SKM-1 treated with dmso at 0.1 percent for 144 hours (cell line): ENCODE measurements at regions not wholly inside any gene's neighbourhood (a gene's known extent, or its start where the extent isn't known, plus 50 kb on each side); places are given as distances from the start of the nearest gene placed in this dataset.

Experiments used
- DNase-seq: peaks from one replicate; lab custom pipeline; 2025; ENCODE audit not compliant: unreplicated experiment; lab: John Stamatoyannopoulos, UW

DNA sequence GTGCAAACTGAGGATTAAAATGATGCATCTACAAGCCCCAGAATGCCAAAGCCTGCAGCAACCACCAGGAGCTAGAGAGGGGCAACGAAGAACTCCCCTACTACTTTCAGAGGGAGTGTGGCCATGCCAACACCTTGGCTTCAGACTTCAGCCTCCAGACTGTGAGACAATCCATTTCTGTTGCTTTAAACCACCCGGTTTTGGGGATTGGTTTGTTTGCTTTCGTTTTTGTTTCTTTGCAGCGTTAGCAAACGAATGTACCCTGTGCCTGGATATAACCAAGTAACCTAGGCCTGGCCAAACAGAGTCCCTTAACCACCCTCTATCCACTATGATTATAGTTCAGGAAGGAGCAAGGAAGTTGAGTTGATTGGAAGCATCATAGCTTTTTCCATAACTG is 171.2 kb upstream of the NCK2 start:
- DNase-seq, result no peak

DNA sequence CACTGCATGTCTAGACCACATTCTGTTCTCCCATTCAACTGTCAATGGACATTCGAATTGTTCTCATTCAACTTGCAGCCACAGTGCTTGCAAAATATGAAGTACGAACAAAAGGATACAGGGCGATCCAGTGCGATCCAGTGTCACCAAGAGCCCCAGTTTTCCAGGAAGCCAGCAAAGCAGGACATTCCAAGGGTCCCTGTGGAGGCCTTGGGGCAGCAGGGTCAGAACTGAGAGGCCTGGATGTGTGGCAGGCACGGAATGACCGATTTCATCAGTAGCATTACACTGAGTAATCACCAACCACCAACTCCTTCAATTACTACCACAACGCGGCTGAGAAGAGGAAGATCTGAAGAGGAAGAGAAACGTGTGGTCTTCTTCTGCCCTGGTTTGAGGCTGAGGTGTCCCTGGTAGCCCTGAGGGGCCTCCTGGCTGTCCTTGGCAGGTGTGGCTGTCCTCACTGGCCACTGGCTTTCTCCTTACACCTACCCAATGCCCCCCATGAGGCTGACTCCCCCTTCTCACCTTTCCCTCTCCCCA is 172.7 kb upstream of the FHL2 start:
- peak; percentile 79 for DNase-seq

DNA sequence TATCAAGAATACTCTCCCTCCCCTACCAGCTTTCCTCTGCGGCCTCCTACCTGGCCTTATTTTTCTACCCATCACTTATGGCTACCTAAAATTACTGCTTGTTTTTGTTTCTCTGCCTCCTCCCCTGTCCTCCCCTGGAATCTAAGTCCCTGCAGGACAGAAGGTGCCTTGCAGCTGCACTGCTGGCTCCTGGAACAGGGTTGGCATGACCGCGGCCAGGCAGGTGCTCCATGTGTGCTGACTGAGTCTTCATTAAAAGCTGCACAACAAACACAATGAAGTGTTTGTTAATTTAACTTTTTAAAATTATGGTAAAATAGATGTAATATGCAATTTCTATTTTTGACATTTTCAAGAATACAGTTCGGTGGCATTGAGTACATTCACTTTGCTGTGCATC is 171.9 kb upstream of the FHL2 start:
- no peak for DNase-seq

DNA sequence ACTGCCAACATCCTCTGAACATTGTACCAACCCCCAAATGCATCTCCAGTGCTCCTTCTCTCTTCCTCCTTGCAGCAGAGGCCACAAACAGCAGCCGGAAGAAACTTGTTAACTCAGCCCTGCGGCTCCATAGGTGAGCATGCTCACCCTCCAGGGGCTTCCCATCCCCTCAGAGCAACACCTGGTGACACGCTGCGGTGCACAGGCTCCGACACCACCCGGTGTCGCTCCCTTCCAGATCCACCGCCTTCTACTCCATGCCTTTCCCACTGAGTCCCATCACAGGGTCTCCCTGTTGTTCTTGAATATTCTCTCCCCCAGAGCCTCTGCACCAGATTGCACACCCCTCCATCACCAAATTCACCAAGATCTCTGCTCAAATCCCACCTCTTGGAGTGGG is 171.5 kb upstream of the FHL2 start:
- no peak for DNase-seq

DNA sequence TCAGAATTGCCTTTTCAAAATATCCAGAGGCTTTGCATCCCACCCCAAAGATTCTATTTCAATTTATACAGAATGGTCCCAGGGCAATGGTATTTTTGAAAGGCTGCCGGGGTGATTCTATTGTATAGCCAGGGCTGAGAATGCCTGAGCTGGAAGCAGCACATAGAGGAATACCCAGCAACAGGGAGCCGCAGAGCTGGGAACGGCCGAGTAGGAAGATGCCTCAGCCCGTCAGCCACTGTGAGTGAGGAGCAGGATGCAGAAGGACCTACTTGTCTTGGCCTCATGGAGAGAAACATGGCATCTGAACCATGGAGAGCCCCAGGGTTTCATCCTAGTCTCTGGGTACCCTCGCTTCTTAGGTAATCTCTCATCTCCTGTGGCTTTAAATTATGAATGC is 170.8 kb upstream of the FHL2 start:
- DNase-seq, result no peak

DNA sequence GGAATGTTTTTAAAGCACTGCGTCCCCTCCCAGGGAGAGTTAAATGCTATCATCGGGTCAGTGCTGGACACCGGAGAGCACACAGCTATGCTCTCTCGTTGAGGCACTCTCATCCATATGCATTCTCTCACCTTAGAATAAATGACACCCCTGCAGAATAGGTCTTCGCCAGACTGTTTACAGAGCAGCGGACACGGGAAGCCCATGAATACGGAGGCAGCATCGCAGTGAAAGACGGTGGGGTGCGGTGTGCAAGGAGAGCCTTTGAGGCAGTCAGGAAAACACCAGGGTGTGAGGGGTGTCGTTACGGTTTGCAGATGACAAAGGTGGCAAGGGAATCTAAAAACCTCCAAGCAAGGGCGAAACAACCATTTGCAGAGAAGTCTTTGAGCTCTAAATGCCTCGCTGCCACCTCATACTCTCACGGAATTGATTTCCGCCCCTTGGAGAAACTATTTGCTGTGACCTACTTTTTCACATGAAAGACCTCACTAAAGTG is 169.2 kb upstream of the FHL2 start:
- no peak for DNase-seq

DNA sequence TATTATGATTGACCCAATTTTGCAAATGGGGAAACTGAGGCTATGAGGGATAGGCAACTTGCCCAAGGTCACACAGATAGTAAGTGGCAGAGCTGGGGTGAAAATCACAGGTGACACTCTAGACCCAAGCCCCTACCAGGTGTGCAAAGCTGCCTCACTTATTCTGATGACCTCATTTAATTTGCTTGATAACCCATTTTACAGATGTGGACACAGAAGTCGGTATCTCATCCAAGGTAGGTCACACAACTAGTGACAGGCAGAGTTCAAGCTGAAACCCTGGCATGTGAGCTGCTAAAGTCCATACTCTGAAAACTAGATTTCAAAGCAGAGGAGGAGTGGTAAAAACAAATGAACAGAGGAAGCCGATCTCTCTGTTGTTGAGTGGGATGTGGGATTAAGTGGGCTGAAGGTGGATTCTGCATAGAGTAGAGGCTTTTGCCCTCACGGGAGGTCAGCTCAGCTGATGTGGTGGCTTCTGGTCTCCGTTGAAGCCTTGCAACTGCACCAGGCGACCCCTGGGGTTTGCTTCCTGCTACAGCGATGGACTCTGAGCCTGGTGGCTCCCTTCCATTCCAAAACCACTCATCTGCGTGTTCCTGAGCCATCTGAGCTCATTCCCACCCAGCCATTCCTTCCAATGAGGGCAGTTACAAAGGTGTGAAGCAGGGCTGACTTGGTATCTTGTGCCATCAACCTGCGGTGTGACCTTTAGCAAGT is 164.3 kb upstream of the FHL2 start:
- no peak for DNase-seq

DNA sequence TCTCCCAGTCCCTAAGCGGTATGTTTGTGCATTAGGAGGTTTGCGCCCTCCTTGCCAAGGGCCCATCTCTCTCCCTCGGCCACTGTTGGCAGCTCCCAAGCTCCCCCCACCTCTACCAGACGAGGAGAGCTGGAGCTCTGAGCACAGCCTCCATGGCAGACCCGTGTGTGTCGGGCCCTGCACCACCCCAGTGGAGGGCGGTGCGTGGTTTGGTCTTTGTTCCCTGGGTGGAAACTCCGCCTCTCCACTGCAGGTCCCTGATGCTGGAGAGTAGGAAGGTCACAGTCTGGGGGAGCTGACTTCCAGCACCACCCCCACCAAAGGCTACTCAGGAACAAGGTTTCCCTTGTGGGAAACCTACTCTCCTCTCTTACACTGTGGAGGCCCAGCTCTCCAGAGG is 162.6 kb upstream of the FHL2 start:
- no peak for DNase-seq

DNA sequence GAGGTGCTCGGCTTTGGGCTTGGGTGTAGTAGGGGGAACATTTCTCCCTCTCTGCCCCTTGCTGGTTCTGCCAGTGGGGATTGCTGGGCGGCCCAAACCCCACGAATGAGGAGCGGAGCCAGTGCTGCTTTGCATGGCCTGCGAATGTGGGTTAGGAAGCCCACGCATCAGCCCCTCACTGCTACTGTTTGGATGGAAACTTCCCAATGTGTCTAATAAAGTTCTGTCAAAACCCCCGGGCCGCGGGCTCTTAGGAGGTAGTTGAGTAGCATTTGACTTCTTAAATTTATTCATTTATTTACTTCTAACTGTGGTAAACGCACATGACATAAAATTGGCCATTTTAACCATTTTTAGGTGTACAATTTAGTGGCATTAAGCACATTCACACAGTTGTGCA is 161.3 kb upstream of the FHL2 start:
- DNase-seq, result no peak

DNA sequence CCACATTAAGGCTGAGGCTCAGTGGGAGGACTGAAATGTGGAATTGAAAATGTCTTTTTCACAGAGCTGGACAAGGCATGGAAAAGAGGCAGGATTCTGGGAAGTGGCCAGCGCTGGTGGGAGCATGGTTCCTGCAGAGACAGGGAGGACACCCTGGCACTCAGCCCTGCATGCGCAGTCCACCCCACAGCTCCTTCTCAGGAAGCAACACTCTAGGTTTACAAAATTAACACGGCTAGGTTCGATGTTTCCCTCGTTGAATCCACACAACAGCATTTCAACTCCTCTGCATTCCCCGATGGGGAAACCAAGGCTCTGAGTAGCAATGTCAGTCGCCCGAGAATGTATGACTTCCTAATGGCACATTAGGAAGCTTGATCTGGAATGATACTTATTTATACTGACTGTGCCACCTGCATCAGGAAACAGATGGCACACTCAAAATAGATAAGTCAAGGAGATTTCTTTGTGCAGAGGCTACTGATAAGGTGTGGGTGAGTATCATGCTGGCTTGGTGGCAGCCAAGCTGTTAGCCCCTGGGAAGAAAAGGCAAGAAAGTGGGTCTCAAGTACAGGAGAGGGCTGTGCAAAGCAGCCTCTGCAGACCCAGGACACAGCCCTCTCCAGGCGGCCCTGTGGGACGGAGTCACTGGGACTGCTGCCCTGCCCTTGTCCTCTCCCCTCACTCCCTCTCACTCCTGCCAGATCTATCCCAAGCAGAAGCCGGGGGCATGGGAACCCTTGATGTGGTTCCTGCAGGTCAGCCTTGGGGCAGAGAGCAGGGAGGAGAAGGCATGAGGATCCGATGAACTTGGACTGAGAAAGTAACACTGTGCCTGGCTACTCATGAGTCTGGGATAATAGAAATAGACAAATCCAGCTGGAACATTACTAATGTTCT is 158.4 kb upstream of the FHL2 start:
- no peak for DNase-seq

DNA sequence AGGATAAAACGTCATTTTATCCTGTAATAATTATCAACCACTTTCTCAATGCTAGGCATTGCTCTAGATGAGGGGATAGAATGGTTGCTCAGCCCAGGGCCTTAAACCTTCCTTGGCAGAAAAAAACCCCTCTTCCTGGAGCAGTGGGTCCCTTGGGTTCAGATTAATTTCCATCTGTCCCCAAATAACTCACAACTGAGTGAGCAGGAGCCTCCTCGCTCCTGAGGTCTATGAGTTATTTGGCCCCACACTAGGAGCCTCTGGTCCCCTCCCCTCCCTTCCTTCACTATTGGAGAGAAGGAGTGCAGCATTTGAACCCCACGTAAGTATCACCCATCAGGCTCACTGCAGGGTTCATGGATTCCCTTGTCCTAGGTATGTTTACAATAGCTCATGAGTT is 157.5 kb upstream of the FHL2 start:
- DNase-seq, result no peak

DNA sequence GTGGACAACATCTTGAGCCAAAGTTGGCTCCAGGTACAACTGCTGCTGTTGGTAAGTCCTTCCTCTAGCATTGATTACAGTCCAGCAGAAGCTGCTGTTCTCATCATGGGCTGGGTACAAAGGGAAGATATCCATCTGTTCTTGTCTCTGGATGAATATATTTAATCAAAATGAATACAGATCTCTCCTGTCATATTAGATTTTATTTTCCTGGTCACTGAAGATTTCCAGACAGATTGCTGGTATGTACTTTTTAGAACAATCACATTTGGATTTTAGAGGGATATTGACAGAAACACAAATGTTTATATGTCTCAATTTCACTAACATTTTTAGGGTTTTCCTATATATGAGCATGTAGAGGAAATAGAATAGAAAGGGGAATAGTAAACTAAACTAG is 155.4 kb upstream of the FHL2 start:
- no peak for DNase-seq

DNA sequence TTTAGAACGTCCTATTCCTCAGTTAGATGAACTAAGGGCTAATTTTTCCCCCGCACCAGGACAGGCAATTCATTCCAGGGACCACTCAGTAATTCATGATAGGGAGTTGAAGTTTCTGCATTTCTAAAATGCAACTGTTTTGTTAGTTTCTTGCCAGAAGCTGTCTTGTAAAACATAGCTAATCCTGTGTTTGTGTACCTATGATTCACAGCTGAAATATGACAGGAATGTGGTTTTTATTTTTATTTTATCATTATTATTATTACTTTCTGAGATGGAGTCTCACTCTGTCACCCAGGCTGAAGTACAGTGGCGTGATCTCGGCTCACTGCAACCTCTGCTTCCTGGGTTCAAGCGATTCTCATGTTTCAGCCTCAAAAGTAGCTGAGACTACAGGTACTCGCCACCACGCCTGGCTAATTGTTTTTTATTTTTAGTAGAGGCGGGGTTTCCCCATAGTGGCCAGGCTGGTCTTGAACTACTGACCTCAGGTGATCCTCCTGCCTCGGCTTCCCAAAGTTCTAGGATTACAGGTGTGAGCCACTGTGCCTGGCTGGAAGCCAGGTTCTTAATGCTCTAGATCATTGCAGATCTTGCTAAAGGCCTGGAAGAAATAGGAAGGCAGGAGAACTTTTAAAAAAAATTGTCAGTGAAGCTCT is 154.8 kb upstream of the FHL2 start:
- DNase-seq, result no peak

DNA sequence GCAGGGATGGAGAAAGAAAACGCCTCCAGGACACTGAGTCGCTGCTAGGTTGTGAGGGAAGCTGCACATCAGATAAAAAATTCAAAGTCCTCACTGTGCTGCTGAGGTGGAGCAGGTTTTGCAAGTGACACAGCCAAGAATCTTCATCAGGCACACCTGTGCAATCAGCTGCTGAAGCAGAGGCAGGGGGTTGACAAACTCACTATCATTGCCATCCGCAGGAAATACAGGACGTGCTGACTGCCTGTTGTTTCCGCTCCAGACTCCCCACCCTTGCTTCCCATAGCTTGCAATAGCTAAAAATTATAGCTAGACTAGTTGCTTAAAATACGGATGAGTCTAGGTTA is 147.8 kb upstream of the FHL2 start:
- DNase-seq, result no peak

DNA sequence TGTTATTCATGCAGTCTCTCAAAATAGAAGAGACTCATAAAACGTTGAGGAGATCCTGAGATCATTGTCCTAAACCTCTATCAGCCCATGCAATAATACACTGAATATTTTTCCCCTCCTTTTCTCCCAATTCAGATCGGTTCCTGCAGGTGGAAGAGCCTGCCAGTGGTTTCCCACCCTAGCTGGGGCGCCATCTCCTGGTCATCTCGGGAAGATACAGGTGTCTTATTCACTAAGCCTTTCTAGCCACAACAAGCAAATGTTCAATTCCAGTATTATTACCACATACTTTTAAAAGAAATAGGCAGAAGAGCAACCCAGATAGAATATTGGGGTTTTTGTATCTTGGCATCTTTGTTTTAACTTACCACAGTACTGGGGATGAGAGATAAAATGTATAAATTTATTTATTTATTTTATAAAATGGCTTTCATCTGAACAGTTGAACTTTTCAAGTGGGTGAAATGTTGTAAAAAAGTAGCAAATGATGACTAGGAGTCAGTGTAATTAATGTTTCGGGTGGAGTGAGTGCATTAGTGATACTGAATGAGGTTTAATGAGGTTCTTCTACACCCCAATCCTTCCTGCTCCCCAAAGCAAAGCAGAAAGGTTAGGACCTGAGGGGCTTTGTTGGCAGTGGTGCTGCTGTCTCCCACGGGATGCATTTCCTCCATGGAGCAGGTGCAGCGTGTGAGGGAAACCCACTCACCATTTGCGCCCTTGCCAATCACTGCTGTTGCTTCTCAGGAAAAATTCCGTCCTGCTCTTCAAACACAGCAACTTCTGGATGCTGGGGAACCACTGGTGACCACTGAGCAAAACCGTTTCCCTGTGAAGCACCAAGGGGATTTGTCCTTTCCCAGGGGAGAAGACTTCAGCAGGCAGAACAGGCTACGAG is 147.1 kb upstream of the FHL2 start:
- peak; percentile 52 for DNase-seq

DNA sequence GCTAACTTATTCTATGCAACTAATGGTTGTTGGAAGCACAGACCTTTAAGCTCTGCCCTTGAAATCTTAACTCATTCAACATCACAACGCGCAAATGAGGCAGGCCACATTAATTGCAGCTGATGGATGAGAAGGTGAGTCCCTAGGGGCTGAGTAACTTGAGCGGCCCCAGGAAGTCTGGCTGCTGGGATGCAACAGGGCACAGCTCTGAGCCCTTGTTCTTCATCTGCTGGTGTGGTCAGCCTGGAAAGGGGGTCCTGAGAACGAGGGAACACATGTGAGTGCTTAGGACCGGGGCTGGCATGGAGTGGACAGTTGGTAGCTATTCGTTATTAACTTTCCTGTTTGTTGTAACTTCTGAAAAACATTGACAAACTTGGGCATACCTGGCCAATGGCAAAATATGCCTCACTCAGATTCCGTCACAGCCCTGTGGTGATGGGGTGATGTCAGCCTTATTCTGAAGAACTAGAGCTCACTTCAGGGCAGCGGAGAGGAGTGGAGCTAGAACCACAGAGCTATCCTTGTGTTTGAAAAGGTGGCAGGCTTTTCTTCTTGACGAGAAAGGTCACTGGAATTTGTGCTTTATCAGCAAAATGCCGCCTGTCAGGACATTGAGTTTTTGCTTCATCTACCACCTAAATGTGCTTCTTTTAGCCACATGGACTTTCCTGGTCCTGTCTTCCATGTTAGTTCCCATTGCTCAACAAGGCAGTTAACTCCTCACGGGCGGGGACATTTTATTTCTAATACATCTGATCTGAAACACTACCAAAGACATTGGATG is 145.9 kb upstream of the FHL2 start:
- no peak for DNase-seq

DNA sequence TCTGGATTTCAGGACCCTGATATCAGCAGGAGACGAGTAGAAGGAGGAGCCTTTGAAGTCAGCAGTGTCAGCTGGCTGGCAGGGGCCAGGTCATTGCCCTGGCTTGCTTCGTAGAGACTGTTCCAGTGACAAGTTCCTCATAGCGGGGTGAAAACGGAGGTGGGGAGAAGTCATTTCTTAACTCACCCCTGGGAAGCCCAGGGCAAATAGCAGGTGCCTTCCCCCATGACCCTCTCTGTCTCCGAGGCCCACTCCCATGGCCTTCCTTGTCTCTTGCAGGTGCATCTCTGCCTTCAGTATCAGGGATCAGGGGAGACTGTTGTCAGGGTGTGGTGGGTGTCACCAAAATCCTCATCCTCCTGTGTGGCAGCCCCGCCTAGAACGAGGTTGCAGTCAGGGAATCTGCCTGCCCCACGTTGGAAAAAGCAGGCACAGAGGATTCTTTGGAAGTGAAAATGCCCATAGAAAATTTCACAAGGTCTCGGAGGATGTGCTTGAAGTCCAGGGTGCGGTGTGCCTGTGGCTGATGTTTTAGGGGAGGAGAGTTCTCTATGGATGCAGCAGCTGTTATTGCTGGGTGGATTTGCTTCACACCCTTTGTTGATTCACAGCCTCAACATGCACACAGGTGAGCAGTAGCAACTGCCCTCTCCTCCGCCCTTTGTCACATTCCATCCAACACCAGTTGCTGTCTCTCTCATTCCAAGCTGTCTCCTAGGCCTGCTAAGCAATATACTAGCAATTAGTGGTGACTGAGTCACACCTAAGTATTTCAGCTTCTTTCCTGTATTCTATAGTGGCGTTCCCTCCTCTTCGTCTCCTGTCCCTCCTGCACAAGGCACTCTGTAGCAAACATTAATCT is 142.6 kb upstream of the FHL2 start:
- no peak for DNase-seq

DNA sequence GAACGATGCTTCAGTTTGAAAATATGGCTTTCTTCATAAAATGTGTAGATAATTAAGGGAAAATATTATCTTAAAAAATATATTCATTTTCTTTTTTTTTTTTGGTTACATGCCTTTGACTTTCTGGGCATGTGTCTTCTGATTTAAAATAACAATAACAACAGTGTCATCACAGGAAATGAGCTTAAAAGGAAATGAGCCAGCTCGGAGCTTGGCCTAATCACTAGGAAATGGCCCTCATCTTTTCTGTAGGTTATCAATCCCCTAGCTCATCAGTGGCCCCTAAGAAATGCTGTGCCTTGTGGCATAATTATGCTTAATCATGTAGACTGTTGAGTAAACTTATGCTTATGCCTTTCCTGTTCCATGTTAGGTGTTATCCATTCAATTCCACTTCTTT is 141.8 kb upstream of the FHL2 start:
- DNase-seq, result no peak

DNA sequence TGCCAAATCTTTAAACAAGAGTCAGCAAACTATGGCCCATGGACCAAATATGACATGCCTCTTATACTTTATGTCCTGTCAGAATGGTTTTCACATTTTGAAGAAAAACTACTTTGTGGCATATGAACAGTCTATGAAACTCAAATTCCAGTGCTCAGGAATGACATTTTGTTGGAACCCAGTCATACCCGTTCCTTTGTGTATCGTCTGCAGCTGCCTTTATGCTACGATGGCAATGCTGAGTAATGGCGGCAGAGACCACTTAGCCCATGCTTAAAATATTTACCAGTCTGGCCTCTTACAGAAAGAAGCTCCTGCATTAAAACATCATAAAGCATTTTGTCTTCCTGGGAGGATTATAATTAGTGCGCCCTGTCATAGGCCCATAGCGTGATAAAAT is 140.5 kb upstream of the FHL2 start:
- DNase-seq, result no peak
